ENCODE measurements at regions not wholly inside any gene's neighbourhood (a gene's known extent, or its start where the extent isn't known, plus 50 kb on each side); places are given as distances from the start of the nearest gene placed in this dataset.

DNA sequence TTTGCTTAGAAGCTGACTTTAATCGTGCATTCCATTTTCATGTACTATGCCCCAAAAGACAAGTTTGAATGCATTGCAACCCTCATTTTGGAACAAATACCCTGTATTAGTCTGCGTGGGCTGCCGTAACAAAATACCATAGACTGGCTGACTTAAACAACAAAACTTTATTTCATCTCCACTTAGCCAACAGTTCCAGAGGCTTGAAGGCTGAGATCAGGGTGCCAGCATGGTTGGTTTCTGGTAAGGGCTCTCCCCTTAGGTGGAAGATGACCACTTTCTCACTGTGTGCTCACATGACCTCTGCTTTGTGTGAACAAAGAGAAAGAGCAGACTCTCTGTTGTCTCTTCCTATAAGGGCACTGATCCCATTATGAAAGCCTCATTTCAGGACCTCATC is 431.7 kb upstream of the MAP3K7 start:
- no peaks in the 10 kb centered on the region for H3K9me3 ChIP-seq
- H3K4me1 ChIP-seq: no peaks in the 10 kb centered on the region
- TF ChIP-seq, protein P1, sequence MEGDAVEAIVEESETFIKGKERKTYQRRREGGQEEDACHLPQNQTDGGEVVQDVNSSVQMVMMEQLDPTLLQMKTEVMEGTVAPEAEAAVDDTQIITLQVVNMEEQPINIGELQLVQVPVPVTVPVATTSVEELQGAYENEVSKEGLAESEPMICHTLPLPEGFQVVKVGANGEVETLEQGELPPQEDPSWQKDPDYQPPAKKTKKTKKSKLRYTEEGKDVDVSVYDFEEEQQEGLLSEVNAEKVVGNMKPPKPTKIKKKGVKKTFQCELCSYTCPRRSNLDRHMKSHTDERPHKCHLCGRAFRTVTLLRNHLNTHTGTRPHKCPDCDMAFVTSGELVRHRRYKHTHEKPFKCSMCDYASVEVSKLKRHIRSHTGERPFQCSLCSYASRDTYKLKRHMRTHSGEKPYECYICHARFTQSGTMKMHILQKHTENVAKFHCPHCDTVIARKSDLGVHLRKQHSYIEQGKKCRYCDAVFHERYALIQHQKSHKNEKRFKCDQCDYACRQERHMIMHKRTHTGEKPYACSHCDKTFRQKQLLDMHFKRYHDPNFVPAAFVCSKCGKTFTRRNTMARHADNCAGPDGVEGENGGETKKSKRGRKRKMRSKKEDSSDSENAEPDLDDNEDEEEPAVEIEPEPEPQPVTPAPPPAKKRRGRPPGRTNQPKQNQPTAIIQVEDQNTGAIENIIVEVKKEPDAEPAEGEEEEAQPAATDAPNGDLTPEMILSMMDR (IDR thresholded peaks at IDR 0.05): no peak
- H3K27ac ChIP-seq: no peak overlapping the region
- no peak for DNase-seq
- intact Hi-C loops (cut with DNase I): no loop called here
- no peaks in the 10 kb centered on the region for H3K27me3 ChIP-seq
- ATAC-seq: no peak
- H3K36me3 ChIP-seq: no peaks in the 10 kb centered on the region
- no peak overlapping the region for H3K4me3 ChIP-seq

DNA sequence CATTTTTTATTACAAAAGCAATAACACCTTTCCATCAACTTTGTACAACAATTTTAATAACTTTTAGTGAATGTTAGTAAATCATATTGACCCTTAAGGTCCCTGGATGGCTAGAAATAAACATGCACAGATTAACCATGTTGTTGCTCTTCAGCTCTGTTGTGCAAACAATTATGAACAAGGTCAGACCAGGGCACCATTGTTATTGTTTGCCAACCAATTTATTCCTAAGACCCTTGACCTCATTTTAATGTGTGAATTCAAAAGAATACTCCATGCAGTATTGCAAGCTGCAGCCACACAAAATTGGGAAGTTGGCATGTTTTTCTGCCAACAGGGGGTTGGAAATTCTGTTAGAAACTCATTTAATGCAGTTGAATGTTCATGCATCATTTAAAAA is 426.6 kb upstream of the MAP3K7 start:
- ATAC-seq (no peak), DNase-seq (no peak)
- Histone ChIP-seq H3K4me1 (no peaks in the 10 kb centered on the region), H3K27me3 (no peaks in the 10 kb centered on the region), H3K9me3 (no peaks in the 10 kb centered on the region), H3K4me3 (no peak overlapping the region), H3K27ac (no peak overlapping the region), H3K36me3 (no peaks in the 10 kb centered on the region)
- TF ChIP-seq, protein P1 (IDR thresholded peaks at IDR 0.05): no peak
- intact Hi-C loops (cut with DNase I): no loop called here

DNA sequence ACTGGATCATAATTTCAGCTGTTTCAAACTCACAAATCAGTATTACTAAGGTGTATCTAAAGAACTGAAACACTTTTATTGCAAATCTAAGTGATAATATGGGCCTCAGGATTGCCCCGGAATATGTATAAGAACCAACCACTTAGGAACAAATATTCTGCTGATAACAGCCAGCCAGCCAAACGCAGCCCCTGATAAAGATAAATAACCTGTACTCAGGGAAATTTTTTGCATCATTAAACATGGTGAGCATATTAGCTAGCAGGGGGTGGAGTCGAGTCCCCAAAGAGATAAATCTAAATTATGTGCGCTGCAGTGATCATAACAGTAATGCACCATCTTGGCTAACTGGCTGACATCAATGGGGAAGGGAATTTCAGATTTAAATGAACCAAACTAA is 410.2 kb upstream of the MAP3K7 start:
- H3K27ac ChIP-seq: no peak overlapping the region
- no peak overlapping the region for H3K4me3 ChIP-seq
- no peaks in the 10 kb centered on the region for H3K4me1 ChIP-seq
- H3K9me3 ChIP-seq: no peaks in the 10 kb centered on the region
- TF ChIP-seq, protein P1 (IDR thresholded peaks at IDR 0.05): no peak
- no peaks in the 10 kb centered on the region for H3K36me3 ChIP-seq
- intact Hi-C loops (cut with DNase I): no loop called here
- no peak for ATAC-seq
- no peaks in the 10 kb centered on the region for H3K27me3 ChIP-seq
- no peak for DNase-seq

DNA sequence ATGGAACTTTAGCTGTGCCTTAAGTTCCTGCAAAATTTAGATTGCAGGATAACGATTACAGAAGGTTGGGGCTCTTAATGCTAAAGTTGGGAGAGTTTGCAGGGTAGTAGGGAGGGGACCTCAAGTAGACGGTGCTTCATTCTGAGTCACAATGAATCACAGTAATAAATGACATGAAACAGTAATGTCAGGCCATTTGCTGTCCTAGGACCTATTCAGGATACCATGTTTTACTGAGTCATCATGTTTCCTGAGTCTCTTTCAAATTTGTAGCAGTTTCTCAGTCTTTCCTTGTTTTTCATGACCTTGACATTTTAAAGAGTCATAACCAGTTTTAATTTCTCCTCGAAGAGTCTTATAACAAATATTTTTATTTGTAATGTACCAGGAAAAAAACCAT is 406.9 kb upstream of the MAP3K7 start:
- TF ChIP-seq, protein P1 (IDR thresholded peaks at IDR 0.05): no peak
- no peaks in the 10 kb centered on the region for H3K27me3 ChIP-seq
- H3K4me1 ChIP-seq: no peaks in the 10 kb centered on the region
- DNase-seq (no peak), ATAC-seq (no peak)
- H3K27ac ChIP-seq: no peak overlapping the region
- intact Hi-C loops (cut with DNase I): no loop called here
- no peaks in the 10 kb centered on the region for H3K36me3 ChIP-seq
- no peaks in the 10 kb centered on the region for H3K9me3 ChIP-seq
- H3K4me3 ChIP-seq: no peak overlapping the region

DNA sequence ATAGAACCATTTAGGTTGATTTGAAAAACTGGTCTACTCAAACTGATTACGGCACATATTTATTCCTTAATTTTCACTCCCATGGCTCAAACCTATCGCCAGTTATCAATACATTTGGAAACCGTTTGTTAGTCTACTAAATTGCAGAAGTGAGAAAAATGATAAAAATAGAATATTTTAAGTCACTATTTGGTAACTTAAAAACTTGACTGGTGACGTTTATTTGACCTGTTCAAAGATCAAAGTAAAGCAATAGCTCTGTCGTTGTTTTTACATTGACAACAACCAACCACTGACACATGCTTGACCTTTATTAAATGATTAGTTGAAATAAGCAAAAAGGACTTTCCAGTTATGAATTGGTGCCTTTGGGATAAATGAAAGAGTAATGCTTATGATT is 402.9 kb upstream of the MAP3K7 start:
- no peak for ATAC-seq
- Histone ChIP-seq H3K27me3 (no peaks in the 10 kb centered on the region), H3K36me3 (no peaks in the 10 kb centered on the region), H3K27ac (no peak overlapping the region), H3K4me1 (no peaks in the 10 kb centered on the region), H3K9me3 (no peaks in the 10 kb centered on the region), H3K4me3 (no peak overlapping the region)
- intact Hi-C loops (cut with DNase I): no loop called here
- TF ChIP-seq, protein P1 (IDR thresholded peaks at IDR 0.05): no peak
- DNase-seq: no peak

DNA sequence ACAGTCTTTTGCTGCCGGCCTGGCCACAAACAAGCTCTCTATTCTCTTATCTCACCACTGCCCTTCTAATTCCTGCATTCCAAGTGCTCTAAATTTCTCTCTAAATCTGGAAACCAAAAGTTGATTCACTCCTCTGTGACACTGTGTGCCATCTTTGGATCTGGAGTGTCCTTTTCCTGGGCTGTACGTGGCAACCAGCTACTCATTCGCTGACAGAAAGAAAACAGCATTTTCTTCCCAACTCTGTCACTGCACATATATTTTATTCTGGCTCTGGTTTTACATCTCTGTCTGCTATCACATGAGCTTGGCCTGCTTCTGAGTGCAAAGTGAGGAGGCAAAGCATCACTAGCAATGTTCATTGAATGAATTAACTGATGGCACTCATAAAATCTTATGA is 397.2 kb upstream of the MAP3K7 start:
- H3K36me3 ChIP-seq: no peaks in the 10 kb centered on the region
- H3K9me3 ChIP-seq: no peaks in the 10 kb centered on the region
- intact Hi-C loops (cut with DNase I): no loop called here
- DNase-seq (no peak), ATAC-seq (no peak)
- H3K27ac ChIP-seq: no peak overlapping the region
- no peak overlapping the region for H3K4me3 ChIP-seq
- no peaks in the 10 kb centered on the region for H3K27me3 ChIP-seq
- TF ChIP-seq, protein P1 (IDR thresholded peaks at IDR 0.05): no peak
- no peaks in the 10 kb centered on the region for H3K4me1 ChIP-seq

Data from upper lobe of right lung (tissue), 1 donor.